ENCODE measurements at regions not wholly inside any gene's neighbourhood (a gene's known extent, or its start where the extent isn't known, plus 50 kb on each side); places are given as distances from the start of the nearest gene placed in this dataset.

GRCh38 chr10:105733924-105734323 lies 1092.8 kb downstream of the SORCS3 start:
- TF ChIP-seq, protein P1, sequence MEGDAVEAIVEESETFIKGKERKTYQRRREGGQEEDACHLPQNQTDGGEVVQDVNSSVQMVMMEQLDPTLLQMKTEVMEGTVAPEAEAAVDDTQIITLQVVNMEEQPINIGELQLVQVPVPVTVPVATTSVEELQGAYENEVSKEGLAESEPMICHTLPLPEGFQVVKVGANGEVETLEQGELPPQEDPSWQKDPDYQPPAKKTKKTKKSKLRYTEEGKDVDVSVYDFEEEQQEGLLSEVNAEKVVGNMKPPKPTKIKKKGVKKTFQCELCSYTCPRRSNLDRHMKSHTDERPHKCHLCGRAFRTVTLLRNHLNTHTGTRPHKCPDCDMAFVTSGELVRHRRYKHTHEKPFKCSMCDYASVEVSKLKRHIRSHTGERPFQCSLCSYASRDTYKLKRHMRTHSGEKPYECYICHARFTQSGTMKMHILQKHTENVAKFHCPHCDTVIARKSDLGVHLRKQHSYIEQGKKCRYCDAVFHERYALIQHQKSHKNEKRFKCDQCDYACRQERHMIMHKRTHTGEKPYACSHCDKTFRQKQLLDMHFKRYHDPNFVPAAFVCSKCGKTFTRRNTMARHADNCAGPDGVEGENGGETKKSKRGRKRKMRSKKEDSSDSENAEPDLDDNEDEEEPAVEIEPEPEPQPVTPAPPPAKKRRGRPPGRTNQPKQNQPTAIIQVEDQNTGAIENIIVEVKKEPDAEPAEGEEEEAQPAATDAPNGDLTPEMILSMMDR (IDR thresholded peaks at IDR 0.05) = no peak
- TF ChIP-seq ZFX (IDR thresholded peaks at IDR 0.05; ENCODE audit: borderline replicate concordance) = no peak

Data from 22Rv1 (cell line).